ENCODE measurements at regions not wholly inside any gene's neighbourhood (a gene's known extent, or its start where the extent isn't known, plus 50 kb on each side); places are given as distances from the start of the nearest gene placed in this dataset.
A peak's percentile ranks its signal among the peaks of the same experiment; 100 is the strongest.

DNA sequence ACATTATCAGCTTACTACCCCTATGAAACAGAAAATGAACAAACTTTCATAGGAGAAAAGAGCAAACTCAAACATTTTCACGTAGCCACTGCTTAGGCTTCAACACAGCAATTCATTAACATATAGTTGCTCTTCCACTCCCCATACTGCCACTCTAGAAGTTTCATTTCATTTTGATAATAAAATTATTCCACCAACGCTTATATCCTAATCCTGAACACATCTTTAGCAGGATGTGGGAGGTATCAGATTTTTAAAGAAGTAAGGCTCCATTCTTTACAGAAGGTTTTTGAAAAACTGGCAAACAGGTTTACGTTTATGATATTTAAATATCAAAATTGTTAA, 77.5 kb upstream of the ANK3 start:
- Histone ChIP-seq H3K9ac (ENCODE audit: low read depth in 1 of 3, low read length in 3 of 3) (no peak overlapping the region), H3K27ac (ENCODE audit: low read depth, low read length) (no peak overlapping the region), H3K36me3 (ENCODE audit: control insufficient read depth in 3 of 3, insufficient read depth in 3 of 3, low read length in 3 of 3) (no peaks in the 10 kb centered on the region), H3K4me1 (ENCODE audit: control insufficient read depth in 3 of 3, insufficient read depth in 3 of 3, low read length in 3 of 3) (no peaks in the 10 kb centered on the region), H3K27me3 (ENCODE audit: control insufficient read depth in 3 of 3, insufficient read depth in 3 of 3, low read length in 3 of 3) (no peaks in the 10 kb centered on the region), H3K9me3 (ENCODE audit: control insufficient read depth in 3 of 3, low read length in 3 of 3) (no peaks in the 10 kb centered on the region), H3K4me3 (ENCODE audit: low read length in 3 of 3) (no peak overlapping the region)

DNA sequence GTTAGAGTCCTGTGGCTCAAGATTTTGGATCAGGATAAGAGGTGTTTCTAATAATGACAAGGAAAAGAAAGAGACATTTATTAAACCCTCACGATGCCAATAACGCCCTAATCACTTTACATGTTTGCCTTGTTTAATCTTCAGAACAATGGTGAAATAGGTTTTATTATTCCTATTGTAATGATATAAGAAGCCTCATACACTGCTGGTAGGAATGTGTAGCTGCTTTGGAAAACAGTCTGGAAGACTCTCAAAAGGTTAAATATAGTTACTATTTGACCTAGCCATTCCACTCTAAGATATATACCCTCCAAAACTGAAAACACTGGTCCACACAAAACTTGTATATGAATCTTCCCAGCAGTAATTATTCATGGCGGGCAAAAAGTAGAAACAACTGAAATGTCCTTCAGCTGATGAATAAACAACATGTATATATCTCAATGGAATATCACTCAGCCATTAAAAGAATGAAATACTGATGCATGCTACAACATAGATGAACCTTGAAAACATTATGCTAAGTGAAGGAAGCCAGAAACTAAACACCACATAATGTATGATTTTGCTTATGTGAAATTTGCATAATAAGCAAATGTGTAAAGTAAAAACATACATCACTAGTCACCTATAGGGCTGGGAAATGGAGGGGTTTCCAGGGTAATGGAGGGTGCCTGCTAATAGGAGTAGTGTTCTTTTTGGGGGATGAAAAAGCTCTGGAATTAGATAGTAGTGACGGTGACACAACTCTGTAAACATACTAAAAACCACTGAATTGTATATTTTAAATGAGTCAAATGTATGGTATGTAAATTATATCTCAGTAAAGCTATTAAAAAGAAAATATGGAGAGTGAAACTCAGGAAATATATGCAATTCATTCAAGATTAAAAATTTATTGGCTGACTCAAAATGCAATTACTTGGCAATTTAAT, 76.9 kb upstream of the ANK3 start:
- Histone ChIP-seq H3K27me3 (ENCODE audit: control insufficient read depth in 3 of 3, insufficient read depth in 3 of 3, low read length in 3 of 3) (no peaks in the 10 kb centered on the region), H3K9ac (ENCODE audit: low read depth in 1 of 3, low read length in 3 of 3) (no peak overlapping the region), H3K27ac (ENCODE audit: low read depth, low read length) (no peak overlapping the region), H3K4me3 (ENCODE audit: low read length in 3 of 3) (no peak overlapping the region), H3K9me3 (ENCODE audit: control insufficient read depth in 3 of 3, low read length in 3 of 3) (no peaks in the 10 kb centered on the region), H3K36me3 (ENCODE audit: control insufficient read depth in 3 of 3, insufficient read depth in 3 of 3, low read length in 3 of 3) (no peaks in the 10 kb centered on the region), H3K4me1 (ENCODE audit: control insufficient read depth in 3 of 3, insufficient read depth in 3 of 3, low read length in 3 of 3) (no peaks in the 10 kb centered on the region)

- no peaks in the 10 kb centered on the region for H3K27me3 ChIP-seq (ENCODE audit: control insufficient read depth in 3 of 3, insufficient read depth in 3 of 3, low read length in 3 of 3)
- H3K27ac ChIP-seq (ENCODE audit: low read depth, low read length): no peak overlapping the region
- H3K4me1 ChIP-seq (ENCODE audit: control insufficient read depth in 3 of 3, insufficient read depth in 3 of 3, low read length in 3 of 3): no peaks in the 10 kb centered on the region
- no peak overlapping the region for H3K4me3 ChIP-seq (ENCODE audit: low read length in 3 of 3)
- no peaks in the 10 kb centered on the region for H3K36me3 ChIP-seq (ENCODE audit: control insufficient read depth in 3 of 3, insufficient read depth in 3 of 3, low read length in 3 of 3)
- H3K9ac ChIP-seq (ENCODE audit: low read depth in 1 of 3, low read length in 3 of 3): no peak overlapping the region
- H3K9me3 ChIP-seq (ENCODE audit: control insufficient read depth in 3 of 3, low read length in 3 of 3): no peaks in the 10 kb centered on the region
These were observed 76.1 kb upstream of the ANK3 start for GRCh38 chr10:60465801-60466200.

DNA sequence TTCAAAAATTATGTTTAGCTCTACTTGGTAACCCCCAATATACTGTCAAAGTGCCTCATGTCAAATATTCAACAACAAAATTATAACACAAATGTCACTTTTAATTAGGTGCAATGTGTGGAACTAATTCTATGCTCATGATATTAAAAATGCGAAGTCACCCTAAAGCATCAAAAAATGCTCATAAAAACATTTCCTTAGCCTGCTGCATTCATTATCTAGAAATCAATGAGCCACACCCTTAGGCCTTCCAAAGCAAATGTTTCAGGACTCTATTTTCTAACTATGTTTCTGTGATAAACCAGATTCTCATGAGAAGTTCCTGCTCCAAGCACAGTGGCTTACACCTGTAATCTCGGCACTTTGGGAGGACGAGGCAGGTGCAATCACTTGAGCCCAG, 75.0 kb upstream of the ANK3 start:
- H3K27ac ChIP-seq (ENCODE audit: low read depth, low read length): no peak overlapping the region
- H3K4me1 ChIP-seq (ENCODE audit: control insufficient read depth in 3 of 3, insufficient read depth in 3 of 3, low read length in 3 of 3): peaks cover 0 to 7% (median 0%) of the 10 kb centered on the region in 3 donors
- H3K4me3 ChIP-seq (ENCODE audit: low read length in 3 of 3): no peak overlapping the region
- no peak overlapping the region for H3K9ac ChIP-seq (ENCODE audit: low read depth in 1 of 3, low read length in 3 of 3)
- no peaks in the 10 kb centered on the region for H3K36me3 ChIP-seq (ENCODE audit: control insufficient read depth in 3 of 3, insufficient read depth in 3 of 3, low read length in 3 of 3)
- no peaks in the 10 kb centered on the region for H3K9me3 ChIP-seq (ENCODE audit: control insufficient read depth in 3 of 3, low read length in 3 of 3)
- H3K27me3 ChIP-seq (ENCODE audit: control insufficient read depth in 3 of 3, insufficient read depth in 3 of 3, low read length in 3 of 3): no peaks in the 10 kb centered on the region

GRCh38 chr10:60463746-60464145, 74.1 kb upstream of the ANK3 start:
- Histone ChIP-seq H3K27ac (ENCODE audit: low read depth, low read length) (no peak overlapping the region), H3K9ac (ENCODE audit: low read depth in 1 of 3, low read length in 3 of 3) (no peak overlapping the region), H3K4me3 (ENCODE audit: low read length in 3 of 3) (no peak overlapping the region), H3K27me3 (ENCODE audit: control insufficient read depth in 3 of 3, insufficient read depth in 3 of 3, low read length in 3 of 3) (no peaks in the 10 kb centered on the region), H3K36me3 (ENCODE audit: control insufficient read depth in 3 of 3, insufficient read depth in 3 of 3, low read length in 3 of 3) (no peaks in the 10 kb centered on the region), H3K4me1 (ENCODE audit: control insufficient read depth in 3 of 3, insufficient read depth in 3 of 3, low read length in 3 of 3) (peaks cover 0 to 7% (median 3%) of the 10 kb centered on the region in 3 donors), H3K9me3 (ENCODE audit: control insufficient read depth in 3 of 3, low read length in 3 of 3) (no peaks in the 10 kb centered on the region)

GRCh38 chr10:60461688-60462087, 72.0 kb upstream of the ANK3 start:
- Histone ChIP-seq H3K4me1 (ENCODE audit: control insufficient read depth in 3 of 3, insufficient read depth in 3 of 3, low read length in 3 of 3) (peaks cover 0 to 7% (median 3%) of the 10 kb centered on the region in 3 donors), H3K9me3 (ENCODE audit: control insufficient read depth in 3 of 3, low read length in 3 of 3) (no peaks in the 10 kb centered on the region), H3K36me3 (ENCODE audit: control insufficient read depth in 3 of 3, insufficient read depth in 3 of 3, low read length in 3 of 3) (no peaks in the 10 kb centered on the region), H3K27me3 (ENCODE audit: control insufficient read depth in 3 of 3, insufficient read depth in 3 of 3, low read length in 3 of 3) (no peaks in the 10 kb centered on the region), H3K4me3 (ENCODE audit: low read length in 3 of 3) (no peak overlapping the region), H3K27ac (ENCODE audit: low read depth, low read length) (no peak overlapping the region), H3K9ac (ENCODE audit: low read depth in 1 of 3, low read length in 3 of 3) (no peak overlapping the region)

DNA sequence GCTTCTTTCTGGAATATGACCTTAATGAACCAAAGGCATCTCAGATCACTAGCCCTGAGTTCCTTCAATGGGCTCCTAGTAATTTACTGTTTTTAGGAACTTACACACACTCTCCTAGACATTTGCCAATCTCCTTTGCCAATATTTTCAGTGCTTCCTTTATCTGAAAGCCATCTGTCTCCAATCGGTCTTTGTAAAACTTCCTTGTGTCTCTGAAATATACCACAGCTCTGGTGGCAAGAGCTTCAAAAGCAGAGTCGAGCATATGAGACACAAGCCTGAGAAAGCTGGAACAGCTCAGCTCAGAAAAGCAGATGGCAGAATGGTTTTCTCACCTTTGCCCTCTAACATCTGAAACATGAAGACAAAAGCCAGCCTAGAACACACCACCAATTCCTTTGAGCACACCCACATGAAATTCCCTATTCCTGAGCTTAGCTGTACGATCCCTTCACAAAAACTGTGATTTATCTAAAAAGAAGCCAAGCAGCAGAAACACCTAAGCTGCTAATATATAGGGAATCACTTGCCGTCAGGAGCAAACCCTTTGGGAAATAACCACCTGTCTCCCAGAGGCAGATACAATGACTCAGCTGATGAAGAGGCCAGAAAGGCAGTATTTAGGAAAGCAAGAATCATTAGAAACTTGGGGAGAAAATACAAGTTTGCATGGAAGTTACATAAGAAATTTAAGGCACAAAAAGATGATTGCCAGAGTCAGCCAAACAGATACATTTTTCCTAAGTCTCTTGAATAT, 70.2 kb upstream of the ANK3 start:
- Histone ChIP-seq H3K27ac (ENCODE audit: low read depth, low read length) (no peak overlapping the region), H3K9me3 (ENCODE audit: control insufficient read depth in 3 of 3, low read length in 3 of 3) (no peaks in the 10 kb centered on the region), H3K27me3 (ENCODE audit: control insufficient read depth in 3 of 3, insufficient read depth in 3 of 3, low read length in 3 of 3) (no peaks in the 10 kb centered on the region), H3K36me3 (ENCODE audit: control insufficient read depth in 3 of 3, insufficient read depth in 3 of 3, low read length in 3 of 3) (no peaks in the 10 kb centered on the region), H3K4me1 (ENCODE audit: control insufficient read depth in 3 of 3, insufficient read depth in 3 of 3, low read length in 3 of 3) (peaks cover 0 to 7% (median 3%) of the 10 kb centered on the region in 3 donors), H3K9ac (ENCODE audit: low read depth in 1 of 3, low read length in 3 of 3) (no peak overlapping the region), H3K4me3 (ENCODE audit: low read length in 3 of 3) (no peak overlapping the region)

DNA sequence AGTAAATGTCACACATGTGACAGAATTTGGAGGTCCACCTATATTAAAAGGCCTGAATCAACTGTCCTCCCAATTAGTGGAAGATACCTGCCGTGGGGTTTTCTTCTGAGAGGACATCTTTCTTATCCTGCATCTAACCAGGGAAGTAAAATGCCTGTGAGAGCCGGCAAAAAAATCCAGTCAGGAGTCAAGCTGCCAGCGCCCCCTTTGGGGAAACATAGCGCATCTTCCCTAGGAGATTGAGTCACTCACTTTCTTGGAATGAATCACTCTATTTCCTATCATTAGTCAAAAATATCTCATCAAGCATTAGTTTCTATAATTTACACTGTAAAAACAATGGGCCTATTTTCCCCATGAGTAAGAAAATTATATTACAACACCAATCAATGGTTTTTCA, 66.4 kb upstream of the ANK3 start:
- no peaks in the 10 kb centered on the region for H3K9me3 ChIP-seq (ENCODE audit: control insufficient read depth in 3 of 3, low read length in 3 of 3)
- H3K27me3 ChIP-seq (ENCODE audit: control insufficient read depth in 3 of 3, insufficient read depth in 3 of 3, low read length in 3 of 3): no peaks in the 10 kb centered on the region
- H3K4me1 ChIP-seq (ENCODE audit: control insufficient read depth in 3 of 3, insufficient read depth in 3 of 3, low read length in 3 of 3): peaks cover 4 to 12% (median 11%) of the 10 kb centered on the region in 3 donors
- no peak overlapping the region for H3K9ac ChIP-seq (ENCODE audit: low read depth in 1 of 3, low read length in 3 of 3)
- H3K4me3 ChIP-seq (ENCODE audit: low read length in 3 of 3): no peak overlapping the region
- no peak overlapping the region for H3K27ac ChIP-seq (ENCODE audit: low read depth, low read length)
- H3K36me3 ChIP-seq (ENCODE audit: control insufficient read depth in 3 of 3, insufficient read depth in 3 of 3, low read length in 3 of 3): no peaks in the 10 kb centered on the region

DNA sequence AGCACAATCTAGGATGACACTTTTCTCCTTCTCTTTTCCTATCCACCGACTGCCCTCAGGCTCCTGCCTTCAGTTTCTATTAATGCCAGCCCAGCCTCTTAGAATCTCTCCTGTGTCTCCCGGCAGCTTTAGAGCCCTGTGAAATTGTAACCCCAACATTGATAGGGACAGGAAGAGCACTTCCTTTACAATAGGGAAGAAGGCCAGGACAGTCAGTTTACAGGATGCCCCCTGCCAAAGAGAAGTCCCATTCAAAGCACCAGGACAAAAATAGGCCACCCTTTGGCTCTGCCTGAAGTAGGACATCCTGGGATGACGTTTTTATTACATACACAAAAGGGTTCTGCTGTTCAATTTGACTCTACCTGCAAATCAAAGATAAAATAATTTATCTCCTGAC, 64.7 kb upstream of the ANK3 start:
- Histone ChIP-seq H3K4me3 (ENCODE audit: low read length in 3 of 3) (peak overlapping the region in 2 of 3 donors; percentile 2 to 14), H3K4me1 (ENCODE audit: control insufficient read depth in 3 of 3, insufficient read depth in 3 of 3, low read length in 3 of 3) (peaks cover 4 to 10% (median 5%) of the 10 kb centered on the region in 3 donors), H3K36me3 (ENCODE audit: control insufficient read depth in 3 of 3, insufficient read depth in 3 of 3, low read length in 3 of 3) (no peaks in the 10 kb centered on the region), H3K27ac (ENCODE audit: low read depth, low read length) (no peak overlapping the region), H3K27me3 (ENCODE audit: control insufficient read depth in 3 of 3, insufficient read depth in 3 of 3, low read length in 3 of 3) (no peaks in the 10 kb centered on the region), H3K9me3 (ENCODE audit: control insufficient read depth in 3 of 3, low read length in 3 of 3) (no peaks in the 10 kb centered on the region), H3K9ac (ENCODE audit: low read depth in 1 of 3, low read length in 3 of 3) (no peak overlapping the region)

DNA sequence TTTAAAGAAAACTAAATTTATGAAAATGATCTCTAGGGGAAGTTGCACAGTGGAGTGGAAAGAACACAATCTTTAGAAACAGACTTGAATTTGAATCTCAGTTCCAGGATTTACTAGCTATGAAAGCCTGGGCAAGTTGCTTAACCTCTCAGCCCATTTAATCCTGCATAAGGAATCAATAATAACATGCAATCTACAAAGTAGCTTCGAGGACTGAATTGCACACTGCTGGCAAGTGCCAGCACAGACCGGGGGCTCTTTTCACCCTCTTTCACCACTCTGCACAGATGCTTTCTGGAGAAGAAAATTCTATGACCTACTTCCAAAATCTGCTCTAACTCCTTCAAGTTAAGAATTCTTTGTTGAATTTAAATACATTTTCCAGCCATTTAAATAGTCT, 63.4 kb upstream of the ANK3 start:
- Histone ChIP-seq H3K27ac (ENCODE audit: low read depth, low read length) (no peak overlapping the region), H3K27me3 (ENCODE audit: control insufficient read depth in 3 of 3, insufficient read depth in 3 of 3, low read length in 3 of 3) (no peaks in the 10 kb centered on the region), H3K36me3 (ENCODE audit: control insufficient read depth in 3 of 3, insufficient read depth in 3 of 3, low read length in 3 of 3) (no peaks in the 10 kb centered on the region), H3K4me3 (ENCODE audit: low read length in 3 of 3) (no peak overlapping the region), H3K4me1 (ENCODE audit: control insufficient read depth in 3 of 3, insufficient read depth in 3 of 3, low read length in 3 of 3) (peaks cover 4 to 8% (median 5%) of the 10 kb centered on the region in 3 donors), H3K9ac (ENCODE audit: low read depth in 1 of 3, low read length in 3 of 3) (no peak overlapping the region), H3K9me3 (ENCODE audit: control insufficient read depth in 3 of 3, low read length in 3 of 3) (no peaks in the 10 kb centered on the region)
